K562 (cell line): ENCODE measurements at regions not wholly inside any gene's neighbourhood (a gene's known extent, or its start where the extent isn't known, plus 50 kb on each side); places are given as distances from the start of the nearest gene placed in this dataset.

Source experiments
- ATAC-seq: fragments of 200-7000 bp; cut with Tn5 transposase; 3 replicates; pipeline ENCODE4 v1.9.1; 2020; ENCODE audit warnings: moderate library complexity
- BruUV-seq: library from RNA; stranded (reverse); fragments of 400-500 nt; replicated peaks from 2 replicates; lab custom pipeline; 2021; lab: Mats Ljungman, UMichigan
- CTCF ChIA-PET: fragments of 300-600 bp; formaldehyde crosslinking; extraction: SDS; loops from one replicate; lab custom pipeline; 2021; ENCODE audit warnings: low intra/inter-chr PET ratio; lab: Yijun Ruan, JAX
- POLR2A ChIA-PET: fragments of 300-600, 350-650 bp; sonication (Branson Sonifier 250); formaldehyde crosslinking; extraction: SDS; loops from one replicate; lab custom pipeline; 2021; ENCODE audit warnings: antibody characterized with exemption, inconsistent platforms; lab: Yijun Ruan, JAX
- DNase-seq, 4 experiments: peaks; one replicate each; pipeline versions ENCODE4 v3.0.0 to v3.0.0-alpha.2; 2011 to 2018; ENCODE audit warnings: low spot score in 3 of 4, mixed read lengths in 3 of 4; ENCODE audit errors: extremely low read depth in 1 of 4
- FAIRE-seq: peaks from 2 replicates; lab custom pipeline; 2011; peaks lifted over from hg19 to GRCh38; lab: Jason Lieb, UNC
- H2AFZ ChIP-seq: 2 replicates; pipeline ENCODE4 v1.6.0; 2011; ENCODE audit warnings: low read depth, low read length, control low read depth, inconsistent platforms
- H3K27ac ChIP-seq: fragments of 200-600 bp; 3 replicates; pipeline ENCODE4 v1.8.0; 2011; ENCODE audit warnings: low read depth, mild to moderate bottlenecking, control low read depth, inconsistent platforms, low read length, moderate library complexity, mixed read lengths; ENCODE audit errors: extremely low read depth
- H3K27me3 ChIP-seq, 2 experiments: fragments of 300-600 bp in 1 of 2; 2 replicates in 1 of 2; 3 replicates in 1 of 2; pipeline versions ENCODE4 v1.6.0 to v1.8.0; 2011; ENCODE audit warnings: inconsistent platforms in 2 of 2, low read length in 2 of 2, mild to moderate bottlenecking in 1 of 2, mixed read lengths in 1 of 2, moderate library complexity in 1 of 2; ENCODE audit not compliant: control insufficient read depth in 2 of 2, insufficient read depth in 2 of 2
- H3K36me3 ChIP-seq: fragments of 300-600 bp; 3 replicates; pipeline ENCODE4 v1.8.0; 2011; ENCODE audit warnings: mild to moderate bottlenecking, low read length, inconsistent platforms; ENCODE audit not compliant: control insufficient read depth, insufficient read depth
- H3K4me1 ChIP-seq, 2 experiments: fragments of 200-600 bp in 1 of 2; replicated peaks in 1 of 2; 2 replicates in 1 of 2; 3 replicates in 1 of 2; pipeline versions ENCODE4 v1.5.1 to v1.8.0; 2011; ENCODE audit warnings: inconsistent platforms in 2 of 2, low read length in 2 of 2, mild to moderate bottlenecking in 1 of 2, mixed read lengths in 1 of 2, moderate library complexity in 1 of 2; ENCODE audit not compliant: control insufficient read depth in 2 of 2, insufficient read depth in 2 of 2
- H3K4me2 ChIP-seq: 2 replicates; pipeline ENCODE4 v1.6.1; 2011; ENCODE audit warnings: low read length, control low read depth, inconsistent platforms, mixed read lengths; ENCODE audit not compliant: insufficient read depth
- H3K4me3 ChIP-seq: fragments of 200-600 bp; sonication (generic), shearing (Covaris generic); 2 replicates; pipeline ENCODE4 v1.5.1; 2016; ENCODE audit warnings: control low read depth, inconsistent platforms
- H3K79me2 ChIP-seq: fragments of 200-600 bp; 3 replicates; pipeline ENCODE4 v1.8.0; 2011; ENCODE audit warnings: low read length, inconsistent platforms; ENCODE audit not compliant: control insufficient read depth, insufficient read depth
- H3K9ac ChIP-seq, 2 experiments: 2 replicates each; pipeline versions ENCODE4 v1.6.0 to v1.6.1; 2011; ENCODE audit warnings: low read depth in 2 of 2, low read length in 2 of 2, control low read depth in 1 of 2, inconsistent platforms in 1 of 2, mild to moderate bottlenecking in 1 of 2, mixed read lengths in 1 of 2; ENCODE audit not compliant: insufficient read depth in 1 of 2
- H3K9me1 ChIP-seq: one replicate; pipeline ENCODE4 v1.6.0; 2011; ENCODE audit warnings: inconsistent platforms, mild to moderate bottlenecking, low read length, moderate library complexity; ENCODE audit not compliant: control insufficient read depth, insufficient read depth
- H3K9me3 ChIP-seq: replicated peaks from 2 replicates; pipeline ENCODE4 v1.5.1; 2011; ENCODE audit warnings: low read depth, low read length, inconsistent platforms; ENCODE audit not compliant: control insufficient read depth, insufficient read depth
- H4K20me1 ChIP-seq: replicated peaks from 2 replicates; pipeline ENCODE4 v1.6.1; 2011; ENCODE audit warnings: low read length, inconsistent platforms, mixed read lengths; ENCODE audit not compliant: control insufficient read depth, insufficient read depth
- BRD9 ChIP-seq: fragments of 450-650 bp; IDR thresholded peaks from 2 replicates; pipeline ENCODE4 v1.6.1; 2018; ENCODE audit warnings: low read depth; ENCODE audit not compliant: partially characterized antibody
- CBFA2T3 ChIP-seq: fragments of 450-650 bp; IDR thresholded peaks from 2 replicates; pipeline ENCODE4 v1.6.1; 2017
- DPF2 ChIP-seq: fragments of 450-650 bp; IDR thresholded peaks from 2 replicates; pipeline ENCODE4 v1.6.1; 2016
- FOXK1 ChIP-seq: sonication (generic); formaldehyde crosslinking; IDR thresholded peaks from 2 replicates; pipeline ENCODE4 v1.8.0; 2022; ENCODE audit warnings: missing genetic modification reagents, mild to moderate bottlenecking, borderline replicate concordance
- MBD2 ChIP-seq: sonication (generic); IDR thresholded peaks from 2 replicates; pipeline ENCODE4 v1.6.1; 2016; ENCODE audit warnings: low read depth, borderline replicate concordance
- MEF2D ChIP-seq: conservative IDR thresholded peaks from 2 replicates; pipeline ENCODE4 v1.6.1; 2016; ENCODE audit warnings: low read depth, missing genetic modification characterization, missing compliant biosample characterization
- NCOR1 ChIP-seq: fragments of 450-650 bp; IDR thresholded peaks from 2 replicates; pipeline ENCODE4 v1.6.1; 2016; ENCODE audit warnings: mild to moderate bottlenecking, moderate library complexity
- PTBP1 ChIP-seq: fragments of 200-400 bp; formaldehyde crosslinking; IDR thresholded peaks from 2 replicates; pipeline ENCODE4 v1.6.1; 2017; ENCODE audit warnings: low read depth, low read length
- RBBP5 ChIP-seq: fragments of 200-600 bp; sonication (generic); IDR thresholded peaks from 2 replicates; pipeline ENCODE4 v1.6.1; 2012; ENCODE audit warnings: borderline replicate concordance, mild to moderate bottlenecking, low read length, control low read depth, inconsistent platforms; ENCODE audit not compliant: insufficient read depth, poor library complexity, severe bottlenecking
- RBM14 ChIP-seq: fragments of 200-400 bp; formaldehyde crosslinking; IDR thresholded peaks from 2 replicates; pipeline ENCODE4 v1.6.1; 2018; ENCODE audit warnings: low read depth, mild to moderate bottlenecking, low read length, moderate library complexity, borderline replicate concordance; ENCODE audit not compliant: insufficient read depth
- SNRNP70 ChIP-seq: fragments of 200-400 bp; formaldehyde crosslinking; optimal IDR thresholded peaks from 2 replicates; pipeline ENCODE3; 2017; ENCODE audit warnings: low read depth, low read length
- TGIF2 ChIP-seq: sonication (generic); formaldehyde crosslinking; IDR thresholded peaks from 2 replicates; pipeline ENCODE4 v1.8.1; 2022; ENCODE audit warnings: mild to moderate bottlenecking, missing genetic modification reagents, moderate library complexity
- XRCC5 ChIP-seq: fragments of 200-400 bp; formaldehyde crosslinking; IDR thresholded peaks from 2 replicates; pipeline ENCODE4 v1.6.1; 2017; ENCODE audit warnings: low read depth, mild to moderate bottlenecking, low read length
- YBX1 ChIP-seq: fragments of 450-650 bp; IDR thresholded peaks from 2 replicates; pipeline ENCODE4 v1.7.1; 2016; ENCODE audit warnings: mild to moderate bottlenecking
- WGBS: fragments of 100-300 bp; shearing (Covaris generic); methylation state at CpG from one replicate; pipeline ENCODE4 v1.1.6; 2016; ENCODE audit warnings: low coverage, mixed read lengths; ENCODE audit not compliant: insufficient coverage; ENCODE audit errors: missing lambda C conversion rate; 5-methylcytosine and 5-hydroxymethylcytosine counted together
- in situ Hi-C: fragments of 300-500 bp; cut with MboI; formaldehyde crosslinking; loops from 4 replicates; pipeline ENCODE4 v1.15.0; 2018; ENCODE audit warnings: inconsistent platforms, mixed read lengths
- intact Hi-C: fragments of 100-400 bp; cut with micrococcal nuclease; formaldehyde crosslinking; loops from 2 replicates; pipeline ENCODE4 v1.14.2; 2022
- TF ChIP-seq, protein P1 (sequence below): fragments of 250-450 bp; sonication (Bioruptor Pico); IDR thresholded peaks from 2 replicates; pipeline ENCODE4 v1.4.0; 2020
- TF ChIP-seq, protein P2 (sequence below): sonication (generic); formaldehyde crosslinking; IDR thresholded peaks from 2 replicates; pipeline ENCODE4 v1.9.0; 2022; ENCODE audit warnings: mild to moderate bottlenecking, missing genetic modification reagents

DNA sequence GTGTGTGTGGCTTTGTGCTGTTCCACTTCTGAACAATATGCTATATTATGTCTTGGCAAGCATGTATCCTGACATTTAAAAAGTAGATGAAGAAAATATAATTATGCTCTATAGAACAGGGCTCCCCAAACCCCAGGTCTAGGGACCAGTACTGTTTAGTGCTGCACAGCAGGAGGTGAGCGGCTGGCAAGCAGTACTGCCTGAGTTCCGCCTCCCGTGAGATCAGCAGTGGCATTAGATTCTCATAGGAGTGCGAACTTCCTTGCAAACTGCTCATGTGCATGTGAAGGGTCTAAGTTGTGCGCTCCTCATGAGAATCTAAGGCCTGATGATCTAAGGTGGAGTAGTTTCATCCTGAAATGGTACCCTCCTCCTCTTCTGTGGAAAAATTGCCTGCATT is 979.1 kb upstream of the CTNND2 start:
- Histone ChIP-seq H3K27me3 (no peaks in the 10 kb centered on the region), H3K4me2 (no peak overlapping the region), H4K20me1 (no peaks in the 10 kb centered on the region), H2AFZ (no peak overlapping the region), H3K79me2 (no peaks in the 10 kb centered on the region), H3K4me1 (no peaks in the 10 kb centered on the region), H3K27ac (no peak overlapping the region), H3K9ac (no peak overlapping the region), H3K4me3 (no peak overlapping the region), H3K9me3 (no peaks in the 10 kb centered on the region), H3K9me1 (no peaks in the 10 kb centered on the region), H3K36me3 (no peaks in the 10 kb centered on the region)
- ATAC-seq (no peak), FAIRE-seq (no peak), DNase-seq (no peak)
- no TSS peak for BruUV-seq
- intact Hi-C loops, result no loop called here
- CTCF ChIA-PET, result no interaction called here
- 2% methylated on average over 5 of the region's 5 CpGs for WGBS
- TF ChIP-seq NCOR1, result no peak
- in situ Hi-C loops, result no loop called here
- POLR2A ChIA-PET, result no interaction called here

DNA sequence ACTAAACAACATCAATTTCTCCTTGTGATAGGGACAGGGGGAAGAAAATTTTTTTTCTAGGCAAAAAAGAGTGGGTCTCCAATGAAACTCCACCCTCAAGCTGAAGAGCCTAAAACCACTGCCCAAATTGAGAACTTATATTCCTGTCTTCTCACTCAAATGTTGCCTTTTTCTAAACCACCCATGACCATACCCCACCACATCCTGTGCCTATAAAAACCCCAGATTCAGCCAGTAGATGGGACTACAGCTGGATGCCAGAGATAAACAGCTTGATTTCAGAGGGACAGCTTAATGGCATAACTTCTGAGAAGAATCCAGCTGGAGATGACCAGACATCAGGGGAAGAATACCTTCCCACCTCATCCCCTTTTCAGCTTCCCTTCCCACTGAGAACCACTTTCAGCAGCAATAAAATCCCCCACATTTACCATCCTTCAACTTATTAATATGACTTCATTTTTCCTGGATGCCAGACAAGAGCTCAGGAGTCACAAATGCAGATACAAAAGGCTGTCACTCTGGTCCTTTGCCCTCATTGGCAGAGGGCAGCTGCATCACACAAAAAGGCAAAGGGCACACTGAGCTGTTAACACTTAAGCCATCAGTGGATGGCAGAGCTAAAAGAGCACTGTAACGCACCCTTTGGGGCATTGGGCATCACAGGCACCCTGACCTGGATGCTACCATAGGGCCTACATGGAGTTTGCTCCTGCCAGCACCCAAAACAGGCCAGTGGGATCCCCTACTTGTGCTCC is 972.5 kb upstream of the CTNND2 start:
- POLR2A ChIA-PET, result no interaction called here
- ATAC-seq, result no peak
- no peak for TF ChIP-seq MBD2
- TF ChIP-seq TGIF2 (CRISPR knock-in tag), result no peak
- TF ChIP-seq CBFA2T3, result no peak
- TF ChIP-seq YBX1, result no peak
- TF ChIP-seq RBM14, result no peak
- no peak for TF ChIP-seq BRD9
- TF ChIP-seq, protein P1, sequence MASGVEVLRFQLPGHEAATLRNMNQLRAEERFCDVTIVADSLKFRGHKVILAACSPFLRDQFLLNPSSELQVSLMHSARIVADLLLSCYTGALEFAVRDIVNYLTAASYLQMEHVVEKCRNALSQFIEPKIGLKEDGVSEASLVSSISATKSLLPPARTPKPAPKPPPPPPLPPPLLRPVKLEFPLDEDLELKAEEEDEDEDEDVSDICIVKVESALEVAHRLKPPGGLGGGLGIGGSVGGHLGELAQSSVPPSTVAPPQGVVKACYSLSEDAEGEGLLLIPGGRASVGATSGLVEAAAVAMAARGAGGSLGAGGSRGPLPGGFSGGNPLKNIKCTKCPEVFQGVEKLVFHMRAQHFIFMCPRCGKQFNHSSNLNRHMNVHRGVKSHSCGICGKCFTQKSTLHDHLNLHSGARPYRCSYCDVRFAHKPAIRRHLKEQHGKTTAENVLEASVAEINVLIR (CRISPR knock-in tag), result no peak
- no peak for TF ChIP-seq MEF2D
- no peak for TF ChIP-seq FOXK1
- no peak for TF ChIP-seq PTBP1
- no peak for TF ChIP-seq SNRNP70
- TF ChIP-seq DPF2, result no peak
- no peak for TF ChIP-seq RBBP5
- TF ChIP-seq, protein P2, sequence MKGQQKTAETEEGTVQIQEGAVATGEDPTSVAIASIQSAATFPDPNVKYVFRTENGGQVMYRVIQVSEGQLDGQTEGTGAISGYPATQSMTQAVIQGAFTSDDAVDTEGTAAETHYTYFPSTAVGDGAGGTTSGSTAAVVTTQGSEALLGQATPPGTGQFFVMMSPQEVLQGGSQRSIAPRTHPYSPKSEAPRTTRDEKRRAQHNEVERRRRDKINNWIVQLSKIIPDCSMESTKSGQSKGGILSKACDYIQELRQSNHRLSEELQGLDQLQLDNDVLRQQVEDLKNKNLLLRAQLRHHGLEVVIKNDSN (CRISPR knock-in tag), result no peak
- TF ChIP-seq XRCC5, result no peak

More for the DNA sequence above, 972.5 kb upstream of the CTNND2 start:
- DNase-seq (no peak), FAIRE-seq (no peak)
- Histone ChIP-seq H3K27ac (no peak overlapping the region), H4K20me1 (no peaks in the 10 kb centered on the region), H3K27me3 (no peaks in the 10 kb centered on the region), H3K79me2 (no peaks in the 10 kb centered on the region), H3K9me3 (no peaks in the 10 kb centered on the region; the same call in 1 of the 2 replicates), H3K4me2 (no peak overlapping the region), H3K4me3 (no peak overlapping the region), H2AFZ (no peak overlapping the region), H3K9me1 (no peaks in the 10 kb centered on the region), H3K4me1 (no peaks in the 10 kb centered on the region), H3K36me3 (no peaks in the 10 kb centered on the region), H3K9ac (no peak overlapping the region)
- BruUV-seq, result no TSS peak
- WGBS, result 0% methylated on average over 1 of the region's 1 CpG
- in situ Hi-C loops (no loop called here), intact Hi-C loops (no loop called here)
- CTCF ChIA-PET, result no interaction called here
